CD4-positive, alpha-beta memory T cell (primary cell): ENCODE measurements at regions not wholly inside any gene's neighbourhood (a gene's known extent, or its start where the extent isn't known, plus 50 kb on each side); places are given as distances from the start of the nearest gene placed in this dataset.
"Not testable (repeated sequence)": the region's sequence is repeated elsewhere in the genome, so short reads cannot be mapped to it uniquely, and the experiment has no call there.

Experiments
- CTCF ChIA-PET: fragments of 350-600 bp; sonication (Branson Sonifier 250); formaldehyde crosslinking; loops from one replicate; lab custom pipeline; 2021; ENCODE audit warnings: inconsistent platforms; ENCODE audit not compliant: partially characterized antibody; lab: Charles Lee
- POLR2A ChIA-PET: fragments of 350-600 bp; sonication (Branson Sonifier 250); formaldehyde crosslinking; loops from one replicate; lab custom pipeline; 2021; ENCODE audit not compliant: partially characterized antibody; lab: Charles Lee
- DNase-seq, 5 donors: peaks; one replicate each; pipeline versions ENCODE4 v3.0.0 to v3.0.0-alpha.2; 2020 to 2022; ENCODE audit warnings: mixed read lengths in 1 of 5
- H3K27ac ChIP-seq: one replicate; pipeline ENCODE4 v1.7.0; 2013; ENCODE audit warnings: low read depth, low read length
- H3K27me3 ChIP-seq: 2 replicates; pipeline ENCODE4 v1.7.0; 2013; ENCODE audit warnings: mild to moderate bottlenecking, low read length, moderate library complexity; ENCODE audit not compliant: insufficient read depth
- H3K36me3 ChIP-seq: 2 replicates; pipeline ENCODE4 v1.7.0; 2013; ENCODE audit warnings: mild to moderate bottlenecking, low read length, moderate library complexity; ENCODE audit not compliant: insufficient read depth
- H3K4me1 ChIP-seq: 2 replicates; pipeline ENCODE4 v1.7.0; 2013; ENCODE audit warnings: mild to moderate bottlenecking, low read length, moderate library complexity; ENCODE audit not compliant: insufficient read depth
- H3K4me3 ChIP-seq, 2 donors: one replicate each; pipeline ENCODE4 v1.7.0; 2013; ENCODE audit warnings: low read length in 2 of 2, mild to moderate bottlenecking in 1 of 2
- H3K9me3 ChIP-seq, 2 donors: one replicate each; pipeline ENCODE4 v1.7.0; 2013; ENCODE audit warnings: low read length in 2 of 2, control low read depth in 1 of 2; ENCODE audit not compliant: control insufficient read depth in 1 of 2
- H3K27ac Mint-ChIP-seq, 7 donors: one replicate each; pipeline ENCODE4 v1.8.0; 2020 to 2021; ENCODE audit warnings: mixed read lengths in 7 of 7, mild to moderate bottlenecking in 6 of 7, inconsistent platforms in 3 of 7, moderate library complexity in 3 of 7
- H3K27me3 Mint-ChIP-seq, 2 donors: one replicate each; pipeline ENCODE4 v1.8.0; 2020 to 2021; ENCODE audit warnings: mixed read lengths in 2 of 2
- H3K36me3 Mint-ChIP-seq, 2 donors: one replicate each; pipeline ENCODE4 v1.8.0; 2020 to 2021; ENCODE audit warnings: mixed read lengths in 2 of 2, inconsistent platforms in 1 of 2, mild to moderate bottlenecking in 1 of 2
- H3K4me1 Mint-ChIP-seq, 4 donors: one replicate each; pipeline ENCODE4 v1.8.0; 2020 to 2021; ENCODE audit warnings: mixed read lengths in 4 of 4, mild to moderate bottlenecking in 1 of 4
- H3K4me3 Mint-ChIP-seq, 8 donors: one replicate each; pipeline ENCODE4 v1.8.0; 2020 to 2021; ENCODE audit warnings: mixed read lengths in 8 of 8, mild to moderate bottlenecking in 7 of 8, moderate library complexity in 6 of 8, inconsistent platforms in 3 of 8
- H3K9me3 Mint-ChIP-seq, 8 donors: one replicate each; pipeline ENCODE4 v1.8.0; 2020 to 2021; ENCODE audit warnings: mixed read lengths in 8 of 8, mild to moderate bottlenecking in 5 of 8, inconsistent platforms in 3 of 8, moderate library complexity in 1 of 8
- intact Hi-C: fragments of 100-400 bp; cut with micrococcal nuclease; formaldehyde crosslinking; loops from one replicate; pipeline ENCODE4 v1.15.1; 2023

DNA sequence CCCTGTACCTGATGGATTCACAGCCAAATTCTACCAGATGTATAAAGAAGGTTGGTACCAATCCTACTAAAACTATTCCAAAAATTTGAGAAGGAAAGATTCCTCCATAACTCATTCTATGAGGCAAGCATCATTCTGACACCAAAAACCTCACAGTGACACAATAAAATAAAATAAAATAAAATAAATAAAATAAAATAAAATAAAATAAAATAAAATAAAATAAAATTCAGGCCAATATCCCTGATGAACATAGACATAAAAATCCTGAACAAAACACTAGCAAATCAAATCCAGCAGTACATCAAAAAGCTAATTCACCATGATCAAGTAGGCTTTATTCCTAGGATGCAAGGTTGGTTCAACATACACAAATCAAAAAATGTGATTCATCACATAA lies 108.1 kb downstream of the PROX1 start:
- H3K9me3 Mint-ChIP-seq, H3K9me3 ChIP-seq, intact Hi-C loops, POLR2A ChIA-PET, CTCF ChIA-PET, H3K27ac Mint-ChIP-seq, H3K27me3 ChIP-seq, DNase-seq, H3K4me1 Mint-ChIP-seq, H3K36me3 ChIP-seq, H3K27ac ChIP-seq, H3K4me1 ChIP-seq, H3K4me3 ChIP-seq, H3K4me3 Mint-ChIP-seq, H3K36me3 Mint-ChIP-seq: not testable (repeated sequence)
- peaks cover 2 to 15% of the 10 kb centered on the region in 2 donors for H3K27me3 Mint-ChIP-seq

DNA sequence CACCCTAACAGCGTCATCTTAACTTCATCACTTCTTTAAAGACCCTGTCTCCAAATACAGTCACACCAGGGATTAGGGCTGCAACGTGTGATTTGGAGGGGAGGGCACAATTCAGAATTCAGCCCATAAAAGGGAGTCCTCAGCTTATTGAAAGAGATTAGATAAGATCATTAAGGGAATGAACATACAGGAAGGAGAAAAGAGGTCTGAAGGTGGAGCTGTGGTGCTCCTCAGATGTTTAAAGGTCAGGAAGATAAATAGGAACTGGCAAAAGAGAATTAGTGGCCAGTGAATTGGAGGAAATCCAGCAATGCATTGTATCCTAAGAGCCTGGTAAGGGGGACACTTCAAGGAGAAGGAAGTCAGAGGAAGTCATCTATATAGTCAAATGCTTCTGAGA lies 113.5 kb downstream of the PROX1 start:
- H3K36me3 ChIP-seq, result no peaks in the 10 kb centered on the region
- ChIA-PET POLR2A (no interaction called here), CTCF (no interaction called here)
- H3K9me3 ChIP-seq, result no peaks in the 10 kb centered on the region
- no peak overlapping the region for H3K4me3 Mint-ChIP-seq
- intact Hi-C loops, result no loop called here
- no peak overlapping the region for H3K27ac Mint-ChIP-seq
- H3K27me3 Mint-ChIP-seq, result peaks cover 0 to 9% of the 10 kb centered on the region in 2 donors
- no peaks in the 10 kb centered on the region for H3K4me1 ChIP-seq
- no peaks in the 10 kb centered on the region for H3K27me3 ChIP-seq
- H3K27ac ChIP-seq, result no peak overlapping the region
- no peaks in the 10 kb centered on the region for H3K36me3 Mint-ChIP-seq
- H3K4me3 ChIP-seq, result no peak overlapping the region
- no peak for DNase-seq
- H3K4me1 Mint-ChIP-seq, result no peaks in the 10 kb centered on the region
- peaks cover 0 to 7% (median 0%) of the 10 kb centered on the region in 8 donors for H3K9me3 Mint-ChIP-seq

DNA sequence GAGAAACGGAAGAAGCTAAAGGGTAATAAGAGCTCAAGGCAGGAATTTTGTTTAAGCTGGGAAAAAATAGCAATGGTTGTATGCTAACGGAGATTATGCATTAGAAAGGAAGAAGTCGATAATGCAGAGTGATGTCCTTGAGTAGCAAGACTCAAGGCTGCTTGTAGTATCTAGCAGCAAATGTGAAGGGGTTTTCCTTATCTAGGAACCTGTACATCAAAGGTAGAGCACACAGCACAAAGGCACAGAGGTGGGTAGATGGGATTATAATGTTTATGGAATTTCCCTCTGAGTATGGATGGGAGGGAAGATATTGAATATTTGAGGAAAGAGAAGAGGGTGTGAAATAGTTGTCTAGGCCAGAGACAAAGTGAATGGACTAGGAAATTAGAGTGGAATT lies 114.1 kb downstream of the PROX1 start:
- H3K27me3 Mint-ChIP-seq, result peaks cover 0 to 9% of the 10 kb centered on the region in 2 donors
- no peak overlapping the region for H3K27ac Mint-ChIP-seq

DNA sequence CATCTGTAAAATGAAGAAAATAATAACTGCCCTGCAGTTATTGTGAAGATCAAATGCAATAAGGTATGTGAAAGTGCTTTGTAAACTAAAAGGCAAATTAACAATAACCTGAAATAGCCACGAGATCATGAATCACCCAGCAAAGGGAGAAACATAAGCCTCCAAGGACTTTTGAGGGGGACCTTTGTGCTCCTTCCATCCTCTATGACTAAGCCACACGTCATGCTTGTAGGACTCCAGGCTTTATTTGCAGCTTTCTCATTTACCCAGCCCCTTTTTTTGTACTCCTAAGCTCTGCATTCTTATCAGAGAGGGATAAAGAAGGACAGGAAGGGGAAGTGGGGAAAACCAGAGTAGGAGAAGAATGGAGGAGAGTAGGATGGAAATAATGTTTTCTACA lies 115.1 kb downstream of the PROX1 start:
- POLR2A ChIA-PET, result no interaction called here
- Histone ChIP-seq H3K9me3 (no peaks in the 10 kb centered on the region), H3K27me3 (no peaks in the 10 kb centered on the region), H3K4me1 (no peaks in the 10 kb centered on the region), H3K27ac (no peak overlapping the region), H3K36me3 (no peaks in the 10 kb centered on the region), H3K4me3 (no peak overlapping the region)
- no peak overlapping the region for H3K27ac Mint-ChIP-seq
- no peaks in the 10 kb centered on the region for H3K36me3 Mint-ChIP-seq
- CTCF ChIA-PET, result no interaction called here
- intact Hi-C loops, result no loop called here
- H3K4me1 Mint-ChIP-seq, result no peaks in the 10 kb centered on the region
- no peak for DNase-seq
- H3K9me3 Mint-ChIP-seq, result peaks cover 0 to 7% (median 0%) of the 10 kb centered on the region in 8 donors
- H3K27me3 Mint-ChIP-seq, result peaks cover 3 to 6% of the 10 kb centered on the region in 2 donors
- H3K4me3 Mint-ChIP-seq, result no peak overlapping the region

More for the DNA sequence above, 114.1 kb downstream of the PROX1 start:
- H3K27me3 ChIP-seq, result no peaks in the 10 kb centered on the region
- H3K9me3 Mint-ChIP-seq, result peaks cover 0 to 7% (median 0%) of the 10 kb centered on the region in 8 donors
- no peak overlapping the region for H3K27ac ChIP-seq
- POLR2A ChIA-PET, result no interaction called here
- no peaks in the 10 kb centered on the region for H3K36me3 ChIP-seq
- no peaks in the 10 kb centered on the region for H3K9me3 ChIP-seq
- no peaks in the 10 kb centered on the region for H3K4me1 Mint-ChIP-seq
- H3K4me1 ChIP-seq, result no peaks in the 10 kb centered on the region
- H3K36me3 Mint-ChIP-seq, result no peaks in the 10 kb centered on the region
- CTCF ChIA-PET, result no interaction called here
- no peak overlapping the region for H3K4me3 Mint-ChIP-seq
- DNase-seq, result no peak
- H3K4me3 ChIP-seq, result no peak overlapping the region
- intact Hi-C loops, result no loop called here

DNA sequence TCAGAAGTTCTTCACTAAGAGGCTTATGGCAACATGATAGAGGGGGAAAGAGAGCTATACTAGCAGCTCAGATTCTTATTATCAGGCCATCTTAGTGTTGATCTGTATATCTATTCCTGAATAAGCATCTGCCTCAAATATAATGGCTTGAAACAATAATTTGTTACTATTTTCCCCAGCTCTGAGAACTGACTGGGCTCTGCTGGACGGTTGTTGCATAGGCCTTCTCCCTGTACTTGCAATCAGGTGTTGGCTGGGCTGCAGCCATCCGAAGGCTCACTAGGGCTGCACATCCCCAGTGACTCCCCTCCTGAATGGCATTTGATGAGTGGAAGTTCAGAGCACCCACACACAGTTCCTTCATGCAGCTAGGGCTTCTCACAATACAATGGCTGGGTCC lies 116.0 kb downstream of the PROX1 start:
- no peaks in the 10 kb centered on the region for H3K36me3 Mint-ChIP-seq
- CTCF ChIA-PET, result no interaction called here

DNA sequence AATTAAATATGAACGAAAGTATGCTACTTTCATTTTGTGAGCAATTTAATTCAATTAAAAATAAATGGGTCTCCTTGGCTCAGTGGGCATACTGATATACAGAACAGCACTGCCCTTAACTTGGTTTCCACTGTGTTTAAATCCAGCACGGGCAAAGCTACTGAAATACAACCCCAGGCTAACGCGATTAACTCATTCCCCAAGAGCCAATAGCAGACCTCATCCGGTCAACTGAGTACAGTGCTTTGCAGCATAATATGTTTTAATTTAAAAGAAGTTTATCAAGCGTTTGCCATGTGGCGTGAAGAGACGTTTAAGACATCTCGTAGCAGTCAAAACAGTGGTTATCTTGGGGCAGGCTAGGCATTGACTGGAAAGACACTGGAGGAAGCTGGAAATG lies 118.6 kb downstream of the PROX1 start:
- intact Hi-C loops, result no loop called here
- no peak overlapping the region for H3K4me3 Mint-ChIP-seq
- H3K27ac Mint-ChIP-seq, result no peak overlapping the region
- H3K4me3 ChIP-seq, result no peak overlapping the region
- peaks cover 4 to 6% of the 10 kb centered on the region in 2 donors for H3K27me3 Mint-ChIP-seq
- H3K4me1 Mint-ChIP-seq, result no peaks in the 10 kb centered on the region
- DNase-seq, result no peak
- ChIA-PET POLR2A (no interaction called here), CTCF (no interaction called here)
- no peaks in the 10 kb centered on the region for H3K27me3 ChIP-seq
- no peaks in the 10 kb centered on the region for H3K4me1 ChIP-seq
- no peaks in the 10 kb centered on the region for H3K36me3 ChIP-seq
- H3K36me3 Mint-ChIP-seq, result no peaks in the 10 kb centered on the region
- peaks cover 0 to 7% (median 0%) of the 10 kb centered on the region in 8 donors for H3K9me3 Mint-ChIP-seq
- H3K27ac ChIP-seq, result no peak overlapping the region
- H3K9me3 ChIP-seq, result no peaks in the 10 kb centered on the region

More for the DNA sequence above, 116.0 kb downstream of the PROX1 start:
- no peaks in the 10 kb centered on the region for H3K9me3 ChIP-seq
- Mint-ChIP-seq H3K4me3 (no peak overlapping the region), H3K27me3 (peaks cover 3 to 4% of the 10 kb centered on the region in 2 donors), H3K27ac (no peak overlapping the region), H3K4me1 (no peaks in the 10 kb centered on the region), H3K9me3 (peaks cover 0 to 7% (median 0%) of the 10 kb centered on the region in 8 donors)
- no peak overlapping the region for H3K27ac ChIP-seq
- no peaks in the 10 kb centered on the region for H3K4me1 ChIP-seq
- no peak overlapping the region for H3K4me3 ChIP-seq
- no peak for DNase-seq
- POLR2A ChIA-PET, result no interaction called here
- no peaks in the 10 kb centered on the region for H3K27me3 ChIP-seq
- H3K36me3 ChIP-seq, result no peaks in the 10 kb centered on the region
- intact Hi-C loops, result no loop called here

DNA sequence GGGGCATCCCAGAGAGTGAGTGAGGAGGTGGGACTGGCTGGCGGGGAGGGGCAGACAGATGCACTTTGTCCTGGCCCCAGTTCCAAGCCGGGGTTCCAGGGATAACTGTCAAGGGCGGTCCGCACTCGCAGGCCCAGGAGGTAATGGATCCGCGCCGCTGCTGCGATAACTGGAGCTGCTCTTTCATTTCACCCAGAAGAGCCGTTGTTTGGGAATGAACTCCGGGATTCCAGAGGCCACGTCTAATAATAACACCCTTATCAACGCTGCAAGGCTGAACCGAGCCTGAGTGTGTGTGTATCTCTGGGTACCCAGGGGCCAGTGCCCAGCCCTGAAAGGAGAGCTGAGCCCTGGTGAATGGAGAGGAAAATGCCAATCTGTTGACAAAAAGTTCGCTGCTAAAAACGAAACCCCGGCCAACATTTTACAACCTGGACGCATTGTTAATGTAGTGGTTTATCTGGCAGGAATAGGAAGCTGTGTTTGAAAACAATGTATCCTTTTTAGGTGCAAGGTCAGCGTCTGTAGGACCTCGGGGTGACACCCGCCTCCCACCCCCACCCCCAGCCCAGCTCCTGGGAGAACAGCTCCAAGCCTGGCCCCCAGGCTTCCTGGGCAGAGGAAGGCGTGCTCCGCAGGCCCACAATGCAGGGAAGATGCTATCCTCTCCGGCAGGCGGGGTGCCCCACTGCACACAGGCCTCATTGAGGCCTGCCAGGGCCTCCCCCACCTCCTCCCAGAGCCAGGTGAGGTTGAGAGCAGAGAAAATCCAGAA lies 119.7 kb downstream of the PROX1 start:
- Mint-ChIP-seq H3K27me3 (peaks cover 4 to 6% of the 10 kb centered on the region in 2 donors), H3K36me3 (no peaks in the 10 kb centered on the region), H3K4me1 (no peaks in the 10 kb centered on the region), H3K27ac (no peak overlapping the region), H3K4me3 (no peak overlapping the region), H3K9me3 (peaks cover 0 to 7% (median 0%) of the 10 kb centered on the region in 8 donors)
- Histone ChIP-seq H3K36me3 (no peaks in the 10 kb centered on the region), H3K27me3 (no peaks in the 10 kb centered on the region), H3K4me3 (no peak overlapping the region), H3K4me1 (no peaks in the 10 kb centered on the region), H3K9me3 (no peaks in the 10 kb centered on the region), H3K27ac (no peak overlapping the region)
- no peak for DNase-seq
- ChIA-PET CTCF (no interaction called here), POLR2A (interaction anchor here (0.5 kb wide), 1 partner anchor 229 kb away, joined by 3 read pairs; no protein-coding TSS in a partner anchor)
- intact Hi-C loops, result no loop called here
